ENCODE measurements at regions not wholly inside any gene's neighbourhood (a gene's known extent, or its start where the extent isn't known, plus 50 kb on each side); places are given as distances from the start of the nearest gene placed in this dataset.

GRCh38 chr5:77948476-77948875 is 172.3 kb upstream of the TBCA start:
- DNase-seq = no peak

DNA sequence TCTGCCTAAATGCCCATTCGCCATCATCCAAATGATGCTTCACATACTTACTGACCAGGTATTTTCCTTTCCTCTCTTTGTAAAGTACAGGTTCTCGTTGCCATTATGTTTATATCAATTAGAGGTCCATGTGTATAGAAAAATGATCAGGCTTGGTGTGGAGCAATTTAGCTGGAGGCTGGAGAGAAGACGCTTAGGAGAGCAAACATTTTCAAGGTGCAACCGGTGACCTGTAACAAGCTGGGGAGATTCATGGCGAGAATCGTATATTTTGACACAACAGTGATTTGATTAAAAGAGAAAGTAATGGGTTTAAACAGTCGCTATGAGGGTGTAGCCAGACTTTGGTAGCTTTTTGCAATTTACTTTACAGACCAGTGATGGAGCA is 170.9 kb upstream of the TBCA start:
- no peak for DNase-seq

- no peak for DNase-seq
Observed at GRCh38 chr5:77946381-77947040, 170.4 kb upstream of the TBCA start.

DNA sequence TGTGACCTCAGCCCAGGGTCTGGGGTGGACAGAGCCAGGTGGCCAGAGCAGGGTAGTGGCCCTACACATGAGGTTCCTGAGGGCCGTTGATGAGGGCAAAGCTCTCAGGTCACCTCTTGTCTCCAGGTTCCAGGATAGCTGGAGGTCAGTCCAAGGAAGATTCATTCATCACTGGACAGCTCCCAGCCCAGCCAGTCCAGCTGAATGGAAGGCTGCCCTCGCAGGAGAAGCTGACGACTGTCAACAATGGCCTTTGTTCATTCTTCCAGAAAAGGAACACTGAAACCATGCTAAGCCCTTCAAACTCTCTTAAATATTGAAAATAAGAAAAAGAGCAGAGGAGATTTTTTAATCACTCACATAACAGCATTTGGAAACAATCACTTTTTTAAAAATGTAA is 169.7 kb upstream of the TBCA start:
- no peak for DNase-seq

DNA sequence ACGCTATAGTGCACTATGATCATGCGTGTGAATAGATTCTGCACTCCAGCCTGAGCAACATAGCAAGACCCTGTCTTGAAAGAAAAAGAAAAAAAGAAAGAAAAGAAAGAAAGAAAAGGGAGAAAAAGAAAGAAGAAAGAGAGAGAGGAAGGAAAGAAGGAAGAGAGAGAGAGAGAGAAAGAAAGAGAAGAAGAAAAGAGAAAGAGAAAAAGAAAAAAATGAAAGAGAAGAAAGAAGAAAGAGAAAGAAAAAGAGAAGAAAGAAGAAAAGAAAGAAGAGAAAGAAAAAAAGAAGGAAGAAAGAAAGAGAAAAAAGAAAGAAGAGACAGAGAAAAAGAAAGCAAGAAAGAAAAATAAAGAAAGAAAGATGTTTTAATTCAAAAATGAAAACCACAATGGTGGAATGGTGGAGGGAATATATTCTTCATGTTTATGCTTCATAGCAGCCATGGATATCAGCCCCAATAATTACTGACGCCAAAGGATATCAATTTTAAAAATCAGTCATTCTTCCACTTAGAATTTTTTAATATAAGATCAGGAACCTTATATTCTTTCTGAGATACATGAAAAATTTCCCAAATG is 168.7 kb upstream of the TBCA start:
- no peak for DNase-seq

- no peak for DNase-seq
Observed at GRCh38 chr5:77943851-77944250, 167.7 kb upstream of the TBCA start.

DNA sequence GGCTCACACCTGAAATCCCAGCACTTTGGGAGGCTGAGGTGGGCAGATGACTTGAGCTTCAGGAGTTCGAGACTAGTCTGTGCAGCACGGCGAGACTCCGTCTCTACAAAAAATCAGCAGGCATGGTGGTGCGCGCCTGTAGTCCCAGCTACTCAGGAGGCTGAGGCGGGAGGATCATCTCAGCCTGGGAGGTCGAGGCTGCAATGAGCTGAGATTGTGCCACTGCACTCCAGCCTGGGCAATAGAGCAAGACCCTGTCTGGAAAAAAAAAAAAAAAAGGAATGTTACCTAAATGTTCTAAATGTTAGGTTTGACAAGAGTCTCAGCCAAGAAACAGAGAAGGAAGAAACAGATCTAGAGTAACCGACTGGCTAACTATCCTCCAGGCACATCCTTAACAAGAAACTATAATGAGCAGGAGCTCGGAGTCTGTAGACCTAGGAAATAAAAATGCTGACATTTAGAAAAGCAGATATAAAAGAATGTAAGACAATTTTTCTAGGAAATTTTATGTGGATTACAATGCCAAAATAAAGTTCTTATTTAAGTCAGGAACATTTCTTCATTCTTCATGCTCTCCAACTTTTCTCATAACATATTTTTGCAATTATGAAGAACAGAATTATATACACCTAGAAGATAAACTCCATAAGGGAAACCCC is 166.6 kb upstream of the TBCA start:
- DNase-seq = no peak

GRCh38 chr5:77937015-77937908 is 161.1 kb upstream of the TBCA start:
- DNase-seq = no peak

DNA sequence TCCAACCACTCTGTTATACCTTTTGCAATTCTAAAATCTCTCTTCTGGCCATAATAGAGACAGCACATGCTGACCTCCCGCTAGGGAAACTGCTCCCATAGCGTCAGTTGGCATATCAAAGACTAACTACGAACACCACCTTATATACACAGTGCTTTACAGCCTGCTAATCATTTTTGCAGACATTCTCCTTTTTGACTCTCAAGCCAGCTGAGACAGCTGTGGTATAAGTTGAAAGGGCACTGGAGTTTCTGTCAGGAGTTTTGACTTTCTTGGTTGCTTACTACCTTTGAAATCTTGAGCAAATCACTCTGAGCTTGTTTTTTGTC is 160.2 kb upstream of the TBCA start:
- no peak for DNase-seq

DNA sequence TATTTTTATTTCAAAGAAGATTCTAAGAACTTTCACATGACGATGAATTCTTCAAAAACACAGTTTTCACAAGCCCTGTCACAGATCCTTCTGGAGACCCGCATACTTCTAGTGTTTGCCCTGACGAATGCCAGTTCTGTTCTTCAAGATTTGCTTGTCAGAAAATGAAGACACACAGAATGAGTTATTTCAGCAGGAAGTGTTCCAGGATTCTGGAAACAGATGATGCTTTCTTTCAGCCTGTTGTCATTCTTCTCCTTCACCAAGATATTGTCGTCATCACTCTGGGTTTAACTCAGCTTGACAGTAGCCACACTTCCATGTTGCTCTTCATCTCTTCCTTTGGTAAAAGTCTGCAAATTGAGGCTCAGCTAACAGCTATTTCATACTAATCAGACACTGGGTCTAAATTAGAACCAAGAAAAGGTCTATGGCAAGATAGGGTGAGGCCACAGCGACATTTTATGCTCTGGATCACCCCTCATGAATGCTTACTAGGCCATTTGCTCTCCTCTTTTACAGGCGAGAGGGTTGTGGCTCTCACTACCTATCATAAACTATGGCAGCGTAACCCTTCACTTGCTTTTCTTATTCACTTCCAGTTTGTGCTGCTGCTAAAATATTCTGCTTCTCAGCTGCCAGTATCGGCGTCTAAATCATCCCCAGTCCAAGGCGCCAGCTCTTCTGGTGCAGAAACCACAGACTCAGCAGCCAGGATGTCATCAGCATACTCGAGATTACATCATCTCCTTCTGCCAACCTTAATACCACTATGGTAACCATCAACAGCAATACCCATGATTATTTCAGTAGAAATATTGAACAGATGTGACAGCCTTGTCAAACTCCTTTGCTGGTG is 159.6 kb upstream of the TBCA start:
- no peak for DNase-seq

- DNase-seq = no peak
Observed at GRCh38 chr5:77928776-77929300, 152.7 kb upstream of the TBCA start.

- DNase-seq = no peak
Observed at GRCh38 chr5:77926337-77926736, 150.2 kb upstream of the TBCA start.

GRCh38 chr5:77925503-77925902 is 149.4 kb upstream of the TBCA start:
- no peak for DNase-seq

DNA sequence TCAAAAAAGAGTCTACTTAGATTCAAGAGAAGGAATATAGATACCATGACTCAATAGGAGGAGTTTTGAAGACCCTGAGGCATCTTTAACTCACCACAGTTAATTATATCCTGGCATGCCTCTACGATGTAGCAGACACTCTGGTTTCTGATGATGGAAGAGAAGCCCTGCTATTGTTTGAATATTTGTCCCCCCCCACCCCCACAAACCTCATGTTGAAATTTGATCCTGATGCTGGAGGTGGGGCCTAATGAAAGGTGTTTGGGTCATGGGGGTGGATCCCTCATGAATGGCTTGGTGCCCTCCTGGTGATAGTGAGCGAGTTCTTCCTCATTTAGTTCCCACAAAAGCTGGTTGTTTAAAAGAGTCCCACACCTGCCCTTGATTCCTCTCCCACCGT is 147.9 kb upstream of the TBCA start:
- DNase-seq = no peak

- no peak for DNase-seq
Observed at GRCh38 chr5:77923666-77924065, 147.5 kb upstream of the TBCA start.

- no peak for DNase-seq
Observed at GRCh38 chr5:77921094-77921768, 145.1 kb upstream of the TBCA start.

GRCh38 chr5:77920359-77921058 is 144.4 kb upstream of the TBCA start:
- no peak for DNase-seq

- DNase-seq = no peak
Observed at GRCh38 chr5:77915346-77915745, 139.2 kb upstream of the TBCA start.

- DNase-seq = no peak
Observed at GRCh38 chr5:77912721-77913120, 136.6 kb upstream of the TBCA start.

GRCh38 chr5:77910602-77911188 is 134.6 kb upstream of the TBCA start:
- DNase-seq = no peak

- DNase-seq = no peak
Observed at GRCh38 chr5:77909237-77909636, 133.1 kb upstream of the TBCA start.

All from HCEC 1CT (cell line).